Right atrium auricular region (tissue), 2 donors: ENCODE measurements at regions not wholly inside any gene's neighbourhood (a gene's known extent, or its start where the extent isn't known, plus 50 kb on each side); places are given as distances from the start of the nearest gene placed in this dataset.

ENCODE experiments used
- DNase-seq: peaks from one replicate; pipeline ENCODE4 v3.0.0-alpha.2; 2019; ENCODE audit warnings: low spot score
- H3K27ac ChIP-seq, 2 donors: fragments of 200-600 bp; sonication (generic); 1 replicate in 1 of 2; 2 replicates in 1 of 2; pipeline ENCODE4 v1.5.1; 2016 to 2019
- H3K27me3 ChIP-seq, 2 donors: fragments of 200-600 bp; sonication (generic); one replicate each; pipeline versions ENCODE4 v1.5.1 to v1.6.0; 2017 to 2019
- H3K36me3 ChIP-seq: fragments of 200-600 bp; sonication (generic); one replicate; pipeline ENCODE4 v1.5.1; 2016
- H3K4me1 ChIP-seq, 2 donors: fragments of 200-600 bp; sonication (generic); one replicate each; pipeline versions ENCODE4 v1.5.1 to v1.6.0; 2017 to 2019
- H3K4me3 ChIP-seq, 2 donors: fragments of 200-600 bp; sonication (generic); 1 replicate in 1 of 2; 2 replicates in 1 of 2; pipeline ENCODE4 v1.5.1; 2017 to 2019; ENCODE audit warnings: mild to moderate bottlenecking in 1 of 2, moderate library complexity in 1 of 2
- H3K9me3 ChIP-seq, 2 donors: fragments of 200-600 bp; sonication (generic); one replicate each; pipeline ENCODE4 v1.5.1; 2019
- CTCF ChIP-seq, 2 donors: fragments of 200-600 bp; sonication (generic); IDR thresholded peaks; one replicate each; pipeline ENCODE4 v1.5.1; 2019; ENCODE audit warnings: antibody characterized with exemption in 2 of 2

DNA sequence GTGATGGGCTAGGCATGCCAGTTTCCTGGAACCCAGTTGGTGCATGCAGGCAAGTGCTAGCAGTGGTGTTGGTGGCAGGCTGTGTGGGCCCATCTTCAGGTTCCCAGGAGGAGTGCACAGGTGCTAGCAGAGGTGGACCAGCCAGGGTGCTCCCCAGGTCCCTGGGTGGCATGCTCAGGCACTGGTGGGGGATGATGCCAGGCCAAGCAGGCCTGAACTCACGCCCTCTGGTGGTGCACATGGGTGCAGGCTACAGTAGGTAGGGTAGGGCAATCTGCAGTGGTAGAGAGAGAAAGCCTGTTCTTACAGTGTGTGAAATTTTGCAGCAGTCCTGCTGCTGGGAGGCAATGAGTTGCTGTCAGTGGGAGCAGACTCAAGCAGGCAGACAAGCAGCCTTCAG lies 1651.8 kb downstream of the DPP10 start:
- no peaks in the 10 kb centered on the region for H3K27me3 ChIP-seq
- DNase-seq: no peak
- H3K36me3 ChIP-seq: no peaks in the 10 kb centered on the region
- no peak for TF ChIP-seq CTCF (IDR thresholded peaks at IDR 0.05)
- H3K9me3 ChIP-seq: no peaks in the 10 kb centered on the region
- no peaks in the 10 kb centered on the region for H3K4me1 ChIP-seq
- no peak overlapping the region for H3K4me3 ChIP-seq
- no peak overlapping the region for H3K27ac ChIP-seq

DNA sequence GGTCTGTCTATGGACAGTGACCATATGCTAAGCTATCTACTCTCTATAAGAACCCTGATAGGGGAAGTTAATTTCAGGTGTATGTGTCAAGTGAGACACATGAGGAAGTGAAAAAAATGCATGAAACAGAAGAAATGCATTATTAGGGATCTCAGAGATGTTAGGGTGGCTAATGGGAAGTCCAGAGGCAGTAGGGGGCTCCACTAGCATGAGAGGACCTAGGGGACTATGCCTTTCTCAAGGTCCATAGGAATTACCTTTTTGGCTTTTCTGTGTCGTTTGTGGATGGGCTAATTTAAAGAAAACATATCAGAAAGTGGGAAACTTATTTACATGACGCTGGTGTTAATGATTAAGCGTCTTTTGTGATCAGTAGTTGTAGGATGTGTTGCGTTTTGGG lies 1653.2 kb downstream of the DPP10 start:
- no peak overlapping the region for H3K27ac ChIP-seq
- no peak for DNase-seq
- H3K4me3 ChIP-seq: no peak overlapping the region
- no peaks in the 10 kb centered on the region for H3K27me3 ChIP-seq
- no peaks in the 10 kb centered on the region for H3K9me3 ChIP-seq
- no peaks in the 10 kb centered on the region for H3K36me3 ChIP-seq
- no peak for TF ChIP-seq CTCF (IDR thresholded peaks at IDR 0.05)
- H3K4me1 ChIP-seq: no peaks in the 10 kb centered on the region

DNA sequence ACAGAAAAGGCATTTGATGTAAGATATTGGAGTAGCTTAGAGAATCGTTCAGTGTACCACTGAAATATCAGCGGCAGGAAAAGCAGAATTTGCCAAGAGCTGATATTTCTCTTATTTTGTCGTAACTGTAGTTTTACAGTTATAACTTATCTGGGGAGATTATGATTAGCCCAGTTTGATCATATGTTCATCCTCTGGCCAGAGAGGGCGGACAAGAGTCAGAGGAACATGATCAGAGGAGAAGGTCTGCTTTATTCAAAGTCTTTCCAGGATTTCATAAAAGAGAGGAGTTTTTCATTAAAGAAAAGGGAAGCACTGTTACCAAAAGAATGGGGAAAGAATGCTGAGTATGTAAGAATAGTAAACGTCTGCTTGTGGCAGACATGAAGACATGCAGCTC lies 1655.6 kb downstream of the DPP10 start:
- no peak for TF ChIP-seq CTCF (IDR thresholded peaks at IDR 0.05)
- DNase-seq: no peak
- Histone ChIP-seq H3K4me1 (no peaks in the 10 kb centered on the region), H3K36me3 (no peaks in the 10 kb centered on the region), H3K4me3 (no peak overlapping the region), H3K27ac (no peak overlapping the region), H3K27me3 (no peaks in the 10 kb centered on the region), H3K9me3 (no peaks in the 10 kb centered on the region)

- Histone ChIP-seq H3K36me3 (no peaks in the 10 kb centered on the region), H3K27ac (no peak overlapping the region), H3K27me3 (no peaks in the 10 kb centered on the region), H3K9me3 (no peaks in the 10 kb centered on the region), H3K4me1 (no peaks in the 10 kb centered on the region), H3K4me3 (no peak overlapping the region)
- no peak for TF ChIP-seq CTCF (IDR thresholded peaks at IDR 0.05)
- DNase-seq: no peak
Observed at GRCh38 chr2:116109471-116109870, 1667.0 kb downstream of the DPP10 start.

GRCh38 chr2:116117845-116118244 lies 1675.4 kb downstream of the DPP10 start:
- Histone ChIP-seq H3K27ac (no peak overlapping the region), H3K36me3 (no peaks in the 10 kb centered on the region), H3K27me3 (no peaks in the 10 kb centered on the region), H3K4me3 (no peak overlapping the region), H3K9me3 (no peaks in the 10 kb centered on the region), H3K4me1 (no peaks in the 10 kb centered on the region)
- no peak for TF ChIP-seq CTCF (IDR thresholded peaks at IDR 0.05)
- DNase-seq: no peak

GRCh38 chr2:116132833-116133232 lies 1681.7 kb upstream of the DDX18 start:
- DNase-seq: no peak
- Histone ChIP-seq H3K27ac (peak overlapping the region in 1 of 2 donors; percentile 27), H3K9me3 (no peaks in the 10 kb centered on the region), H3K36me3 (no peaks in the 10 kb centered on the region), H3K4me3 (no peak overlapping the region), H3K4me1 (no peaks in the 10 kb centered on the region), H3K27me3 (no peaks in the 10 kb centered on the region)
- TF ChIP-seq CTCF (IDR thresholded peaks at IDR 0.05): no peak
